NCI-H748 (cell line): ENCODE measurements at regions not wholly inside any gene's neighbourhood (a gene's known extent, or its start where the extent isn't known, plus 50 kb on each side); places are given as distances from the start of the nearest gene placed in this dataset.
A peak's percentile ranks its signal among the peaks of the same experiment; 100 is the strongest.
"Not testable (repeated sequence)": the region's sequence is repeated elsewhere in the genome, so short reads cannot be mapped to it uniquely, and the experiment has no call there.

Experiments
- DNase-seq: peaks from one replicate; lab custom pipeline; 2025; ENCODE audit not compliant: unreplicated experiment; lab: John Stamatoyannopoulos, UW

- peak; percentile 1 for DNase-seq
Observed at GRCh38 chr4:56575820-56576429, 70.3 kb downstream of the ARL9 start.

- DNase-seq, result not testable (repeated sequence)
Observed at GRCh38 chr4:56592417-56592816, 86.8 kb downstream of the ARL9 start.
